Smooth muscle cell of the brain vasculature (primary cell): ENCODE measurements at regions not wholly inside any gene's neighbourhood (a gene's known extent, or its start where the extent isn't known, plus 50 kb on each side); places are given as distances from the start of the nearest gene placed in this dataset.
"Not testable (repeated sequence)": the region's sequence is repeated elsewhere in the genome, so short reads cannot be mapped to it uniquely, and the experiment has no call there.

Source experiments
- DNase-seq: peaks from one replicate; pipeline ENCODE4 v3.0.0-alpha.2; 2012; ENCODE audit warnings: low read depth, low spot score

DNA sequence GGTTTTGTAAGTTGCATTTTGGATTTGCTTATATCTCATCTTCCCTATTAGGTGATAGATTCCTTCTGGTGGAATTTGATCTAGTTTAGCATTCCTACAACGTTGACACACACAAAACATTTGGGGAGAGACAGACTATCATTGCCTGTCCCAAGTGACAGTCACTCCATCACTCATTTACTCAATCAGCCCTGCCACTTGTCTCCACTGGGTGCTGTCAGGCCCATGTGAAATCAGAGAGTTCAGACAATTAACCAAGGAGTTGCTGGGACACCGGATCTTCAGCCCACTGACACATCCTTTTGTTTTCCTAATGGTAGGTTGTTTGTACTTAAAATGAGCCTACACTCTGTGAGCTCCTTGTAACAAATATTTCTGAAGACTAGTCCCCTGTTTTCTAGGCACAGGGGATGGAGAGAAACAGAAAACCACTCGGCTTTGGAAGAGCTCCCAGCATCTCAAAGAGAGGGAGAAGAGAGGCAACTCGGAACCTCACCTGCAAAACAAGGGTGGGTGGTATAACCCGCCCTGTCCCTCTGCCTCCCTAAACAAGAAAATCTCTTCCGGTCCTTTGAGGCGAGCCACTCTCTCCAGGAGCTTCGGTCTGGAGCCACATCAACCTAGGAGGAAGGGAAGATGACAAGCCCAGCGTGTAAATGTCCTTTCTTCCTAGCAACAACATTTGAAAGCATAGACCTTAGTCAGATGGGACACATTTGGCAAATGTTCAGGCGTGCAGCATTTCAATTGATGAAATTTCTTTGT lies 440.9 kb upstream of the KLF12 start:
- DNase-seq = no peak

DNA sequence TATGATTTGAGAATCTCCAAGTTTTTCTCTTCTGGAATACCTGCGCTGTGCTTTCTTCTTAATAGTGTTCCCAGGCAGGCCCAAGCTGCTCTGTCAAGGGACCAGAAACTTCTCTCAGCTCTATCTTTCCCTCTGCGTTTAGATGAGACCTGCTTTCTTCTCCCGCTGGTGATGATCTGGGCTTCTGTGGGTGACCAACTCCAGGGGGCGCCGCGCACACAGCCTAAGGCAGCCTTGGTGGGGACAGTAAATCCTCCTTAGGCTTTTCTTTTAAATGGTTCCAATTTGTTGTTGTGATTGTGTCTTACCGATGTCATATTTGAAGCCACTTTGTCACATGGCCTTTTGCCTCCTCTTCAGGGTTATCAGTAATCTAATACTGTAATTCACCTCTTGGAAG lies 439.4 kb upstream of the KLF12 start:
- no peak for DNase-seq

DNA sequence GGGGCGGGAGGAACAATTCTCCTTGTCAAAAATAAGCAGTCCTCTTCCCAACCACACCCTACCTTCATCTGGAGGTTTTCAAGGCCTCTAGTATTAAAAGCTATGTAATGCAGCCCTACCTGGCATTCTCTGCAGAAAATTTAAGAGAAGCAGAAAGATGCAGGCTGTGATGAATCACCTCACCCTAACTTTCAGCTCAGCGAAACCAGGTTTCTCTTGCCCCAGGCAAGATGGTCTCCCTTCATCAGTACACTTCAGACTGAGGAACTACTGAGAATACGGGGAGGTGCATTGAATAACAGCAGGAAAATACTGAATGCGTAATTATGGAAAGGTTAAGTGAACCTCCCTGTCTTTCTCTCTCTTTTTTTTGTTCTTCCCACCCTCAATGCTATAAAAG lies 437.6 kb upstream of the KLF12 start:
- no peak for DNase-seq

DNA sequence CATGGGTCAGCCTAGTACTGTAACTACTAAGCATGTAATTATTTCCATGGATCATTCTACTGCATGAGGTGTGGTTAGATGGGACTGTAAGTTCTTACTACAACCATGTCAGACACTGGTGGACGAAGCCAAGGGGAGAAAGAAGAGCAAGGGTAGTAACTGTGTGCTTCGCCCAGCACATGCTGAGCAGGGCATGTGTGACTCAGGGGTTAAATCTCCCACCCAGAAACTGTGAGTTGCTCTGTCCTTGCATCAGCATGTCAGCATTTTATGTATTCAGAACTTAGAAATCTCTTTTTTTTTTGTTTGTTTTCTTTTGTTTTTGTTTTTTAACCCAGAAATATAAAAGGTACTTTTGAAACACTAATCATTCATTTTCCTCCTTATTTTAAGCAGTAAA lies 436.6 kb upstream of the KLF12 start:
- peak; percentile 41 for DNase-seq

DNA sequence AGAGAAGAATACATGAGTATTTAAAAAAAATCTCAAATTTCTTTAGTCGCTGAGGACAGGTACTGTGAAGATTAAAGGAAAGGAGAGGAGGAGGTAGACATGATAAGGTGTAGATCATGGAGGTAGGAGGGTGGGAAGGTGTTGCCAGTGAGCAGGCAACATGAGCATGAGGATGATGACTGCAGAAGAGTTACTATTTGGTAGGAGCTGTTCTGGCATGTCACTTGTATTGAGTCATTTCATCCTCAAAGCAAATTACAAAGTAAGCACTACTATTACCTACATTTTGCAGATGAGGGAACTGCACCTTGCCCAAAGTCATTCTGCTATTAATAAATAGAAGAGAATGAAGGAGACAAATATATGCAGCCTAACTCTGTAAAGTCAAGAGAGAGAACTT lies 435.8 kb upstream of the KLF12 start:
- DNase-seq = no peak

DNA sequence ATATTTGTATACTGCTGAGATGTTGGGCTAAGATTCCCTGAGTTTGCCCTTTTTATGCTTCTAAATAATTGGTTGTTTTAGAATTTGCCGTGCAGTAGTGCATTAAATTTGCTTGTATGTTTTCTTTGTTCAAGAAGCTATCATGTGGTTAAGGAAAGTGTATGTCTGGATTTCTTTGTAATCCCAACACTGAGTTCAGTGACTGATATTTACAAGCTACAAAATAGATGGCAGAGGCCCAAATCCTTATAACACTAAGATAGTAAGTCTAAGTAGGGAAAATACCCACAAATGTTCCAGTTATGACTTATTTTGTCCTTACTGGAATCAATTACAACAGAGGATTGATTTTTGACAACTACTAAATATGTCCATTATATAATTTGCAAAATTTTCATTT lies 435.0 kb upstream of the KLF12 start:
- DNase-seq = no peak

DNA sequence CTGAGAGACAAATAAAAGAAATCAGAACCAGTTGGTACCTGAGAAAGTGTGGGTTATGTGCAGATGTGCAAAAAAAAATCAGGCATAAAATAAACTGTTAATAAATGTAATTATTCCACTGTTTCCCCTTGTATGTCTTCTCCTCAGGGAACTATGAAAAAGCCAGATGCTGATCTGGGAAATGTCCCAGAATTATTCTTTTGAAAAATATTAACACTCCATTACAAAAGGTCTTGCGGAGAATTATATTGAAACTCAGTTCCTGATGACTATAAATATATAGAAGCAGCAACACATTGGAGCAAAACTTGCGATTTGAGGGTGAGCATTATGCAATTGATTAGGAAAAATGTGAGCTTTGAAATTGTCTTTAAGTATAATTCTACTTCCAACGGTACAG lies 433.3 kb upstream of the KLF12 start:
- DNase-seq = no peak

DNA sequence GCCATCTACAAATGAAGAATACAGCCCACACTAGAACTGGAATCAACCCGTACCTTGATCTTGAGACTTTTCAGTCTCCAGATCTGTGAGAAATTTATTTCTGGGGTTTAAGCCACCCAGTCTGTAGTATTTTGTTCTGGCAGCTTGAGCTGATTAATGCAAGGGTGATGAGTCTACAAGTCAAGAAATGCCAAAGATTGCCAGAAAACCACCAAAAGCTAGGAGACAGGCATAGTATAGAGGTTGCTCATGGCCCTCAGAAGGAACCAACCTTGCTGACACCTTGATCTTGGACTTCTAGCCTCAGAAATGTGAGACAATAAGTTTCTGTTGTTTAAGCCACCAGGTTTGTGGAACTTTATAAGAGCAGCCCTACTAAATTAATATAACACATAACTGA lies 428.2 kb upstream of the KLF12 start:
- DNase-seq = no peak

DNA sequence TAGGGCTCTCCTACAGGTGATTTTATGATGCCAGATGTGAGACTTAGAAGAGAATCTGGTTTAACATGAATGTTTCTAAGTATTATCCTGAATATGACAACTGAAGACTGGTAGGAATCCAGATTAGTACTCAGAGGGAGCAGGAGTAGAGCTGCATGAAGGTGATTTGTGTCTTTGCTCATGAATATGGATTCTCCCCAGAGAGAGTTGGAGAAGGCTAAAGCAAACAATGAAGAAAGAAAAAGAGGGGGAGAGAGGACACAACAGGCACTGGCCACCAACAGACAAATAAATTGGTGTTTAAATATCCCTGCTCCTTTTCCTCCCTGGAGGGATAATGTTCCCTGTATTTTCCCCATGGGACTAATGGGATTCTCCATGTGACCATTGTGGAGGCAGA lies 427.0 kb upstream of the KLF12 start:
- DNase-seq = no peak

DNA sequence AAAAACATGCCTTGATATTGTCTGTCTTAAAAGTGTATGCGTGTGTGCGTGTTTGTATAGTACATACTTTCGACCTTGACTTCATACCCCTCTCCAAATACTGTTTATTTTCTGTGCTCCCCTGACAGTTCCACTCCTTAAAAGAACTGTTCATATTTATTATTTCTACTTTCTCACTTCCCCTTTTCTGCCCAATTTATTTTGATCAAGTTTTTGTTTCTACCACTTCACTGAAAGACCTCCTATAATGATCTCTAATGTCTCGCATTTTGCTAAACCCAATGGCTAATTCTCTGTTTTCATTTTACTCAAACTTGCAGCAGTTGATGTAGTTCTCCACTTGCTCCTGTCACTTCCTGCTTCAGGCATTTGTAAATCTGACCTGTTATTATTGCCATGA lies 426.1 kb upstream of the KLF12 start:
- DNase-seq = no peak

DNA sequence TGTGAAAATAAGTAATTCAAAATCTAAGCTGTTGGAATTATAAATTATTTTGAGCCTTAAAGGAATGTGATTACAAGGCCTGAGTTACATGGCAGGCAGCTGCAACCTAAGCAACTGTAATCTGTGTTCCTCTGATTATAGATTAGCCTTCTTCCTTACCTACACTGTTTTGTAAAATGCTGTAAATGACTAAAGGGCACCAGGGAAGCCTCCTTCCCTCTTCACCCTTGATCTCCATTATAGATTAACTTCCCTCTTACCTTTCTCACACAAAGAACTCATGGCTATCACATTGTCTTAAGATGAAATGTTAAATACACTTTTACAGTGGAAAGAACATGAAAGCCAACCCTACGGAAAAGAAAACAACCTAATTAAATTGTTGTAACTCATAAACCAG lies 423.7 kb upstream of the KLF12 start:
- DNase-seq = no peak

DNA sequence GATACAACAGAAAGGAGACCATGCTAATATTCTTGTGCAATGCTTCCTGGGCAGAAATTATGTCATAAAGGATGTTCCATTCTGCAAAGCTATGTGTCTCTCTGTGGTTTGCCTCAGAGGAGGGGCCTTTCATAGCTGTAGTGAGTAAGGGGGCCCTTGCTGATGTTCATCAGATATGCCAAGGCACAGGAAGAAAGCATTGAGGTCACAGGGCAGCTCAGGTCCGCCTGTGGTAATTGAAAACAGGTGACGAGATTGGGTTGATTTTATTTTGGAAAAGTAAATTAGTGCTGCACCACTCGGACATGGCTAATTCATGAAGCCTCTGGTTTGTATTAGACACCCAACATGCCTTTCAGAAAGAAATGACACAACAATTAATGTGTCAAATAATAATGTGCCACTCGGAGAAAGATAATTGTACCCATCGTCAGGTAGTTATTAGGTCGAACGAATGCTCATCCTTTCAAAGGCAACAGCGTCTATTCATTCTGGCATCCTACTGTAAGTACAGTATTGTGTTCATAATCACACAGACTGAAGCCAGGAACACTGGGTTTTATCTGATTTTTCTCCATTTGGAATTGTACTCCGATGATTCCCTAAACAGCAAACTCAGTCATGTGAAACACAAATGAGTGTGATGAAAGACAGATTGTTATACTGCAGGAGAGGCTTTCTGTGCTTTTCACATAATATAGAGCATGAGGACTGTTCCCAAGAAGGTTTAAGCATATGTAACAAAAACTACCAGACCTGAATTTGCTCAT lies 421.6 kb upstream of the KLF12 start:
- DNase-seq = no peak

DNA sequence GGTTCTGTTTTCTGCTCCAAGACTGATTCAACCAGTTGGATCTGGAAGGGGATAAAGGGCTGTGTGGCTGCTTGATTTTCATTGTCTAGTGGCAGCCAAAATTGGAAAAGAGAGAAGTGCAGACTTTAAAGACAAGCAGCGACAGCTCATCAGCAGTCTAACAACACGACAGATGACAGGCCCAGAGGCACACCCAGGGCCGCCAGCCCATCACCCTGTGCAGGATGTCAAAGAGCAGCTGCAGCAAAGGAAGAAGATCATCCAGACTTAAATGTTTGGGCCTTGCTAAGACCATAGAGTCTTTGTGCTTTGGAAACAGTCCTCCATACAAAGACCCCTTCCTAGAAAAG lies 421.0 kb upstream of the KLF12 start:
- DNase-seq = no peak

DNA sequence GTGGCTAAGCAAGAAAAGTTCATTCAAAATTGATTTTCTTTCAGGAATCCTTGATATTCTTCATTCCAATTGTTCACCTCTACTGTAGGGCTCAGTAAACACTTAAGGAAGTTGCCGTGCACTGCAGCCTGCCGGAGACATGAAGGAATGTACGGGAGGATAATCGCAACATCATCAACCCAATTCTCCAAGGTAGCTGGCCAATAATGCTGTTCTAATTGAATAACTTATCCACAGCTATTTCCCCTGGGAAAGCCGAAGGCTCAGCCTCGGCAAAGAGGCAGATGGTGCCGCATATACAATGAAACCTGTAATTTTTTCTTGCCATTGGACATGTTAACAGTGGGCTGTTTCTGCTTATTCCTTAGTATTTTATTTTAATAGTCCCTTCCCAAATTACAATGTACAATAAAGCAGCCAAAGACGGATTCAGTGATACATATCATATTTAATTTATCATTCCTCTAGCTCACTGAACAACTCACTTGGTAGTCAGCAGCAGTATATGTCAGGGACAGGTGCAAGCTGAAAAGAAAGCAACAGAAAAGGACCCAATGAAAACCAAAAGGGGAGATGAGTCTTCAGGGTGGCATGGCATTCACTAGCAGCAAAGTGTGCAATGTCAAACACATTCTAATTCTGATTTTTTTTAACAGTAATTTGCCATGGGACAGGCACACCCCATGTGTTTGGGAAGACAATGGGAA lies 420.5 kb upstream of the KLF12 start:
- no peak for DNase-seq

DNA sequence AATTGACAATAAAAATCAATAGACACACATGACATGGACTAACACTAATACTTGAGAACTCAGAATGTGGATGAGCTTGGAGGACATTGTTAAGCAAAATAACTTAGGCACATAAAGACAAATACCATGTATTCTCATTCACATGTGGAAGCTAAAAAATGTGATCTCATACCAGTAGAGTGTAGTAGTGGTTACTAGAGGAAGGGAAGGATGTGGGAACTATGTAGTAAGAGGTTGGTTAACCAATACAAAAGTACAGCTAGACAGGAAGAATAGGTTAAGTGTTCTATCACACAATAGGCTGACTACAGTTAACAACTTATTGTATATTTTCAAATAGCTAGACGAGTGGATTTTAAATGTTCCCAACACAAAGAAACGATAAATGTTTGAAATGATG lies 415.8 kb upstream of the KLF12 start:
- no peak for DNase-seq

DNA sequence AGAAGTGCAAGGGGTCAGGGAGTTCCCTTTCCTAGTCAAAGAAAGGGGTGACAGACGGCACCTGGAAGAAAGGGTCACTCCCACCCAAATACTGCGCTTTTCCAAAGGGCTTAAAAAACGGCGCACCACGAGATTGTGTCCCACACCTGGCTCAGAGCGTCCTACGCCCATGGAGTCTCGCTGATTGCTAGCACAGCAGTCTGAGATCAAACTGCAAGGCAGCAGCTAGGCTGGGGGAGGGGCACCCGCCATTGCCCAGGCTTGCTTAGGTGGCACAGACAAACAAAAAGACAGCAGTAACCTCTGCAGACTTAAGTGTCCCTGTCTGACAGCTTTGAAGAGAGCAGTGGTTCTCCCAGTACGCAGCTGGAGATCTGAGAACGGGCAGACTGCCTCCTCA lies 402.4 kb upstream of the KLF12 start:
- not testable (repeated sequence) for DNase-seq

DNA sequence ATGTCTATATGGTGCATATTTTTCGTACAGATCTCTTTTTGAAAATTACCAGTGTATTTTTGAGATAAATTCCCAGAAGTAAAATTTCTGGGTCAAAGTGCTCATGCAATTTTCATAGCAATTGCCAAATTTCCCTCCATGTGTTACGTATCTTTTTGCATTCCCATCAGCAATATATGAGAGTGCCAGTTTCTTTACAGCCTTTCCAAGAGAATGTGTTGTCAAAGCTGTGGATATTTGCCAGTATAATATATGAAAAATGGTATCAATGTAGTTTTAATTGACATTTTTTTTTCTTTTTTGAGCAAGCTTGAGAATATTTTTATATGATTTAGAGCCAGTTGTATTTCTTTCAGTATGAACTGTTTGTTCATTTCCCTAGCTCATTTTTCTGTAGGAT lies 399.0 kb upstream of the KLF12 start:
- no peak for DNase-seq

DNA sequence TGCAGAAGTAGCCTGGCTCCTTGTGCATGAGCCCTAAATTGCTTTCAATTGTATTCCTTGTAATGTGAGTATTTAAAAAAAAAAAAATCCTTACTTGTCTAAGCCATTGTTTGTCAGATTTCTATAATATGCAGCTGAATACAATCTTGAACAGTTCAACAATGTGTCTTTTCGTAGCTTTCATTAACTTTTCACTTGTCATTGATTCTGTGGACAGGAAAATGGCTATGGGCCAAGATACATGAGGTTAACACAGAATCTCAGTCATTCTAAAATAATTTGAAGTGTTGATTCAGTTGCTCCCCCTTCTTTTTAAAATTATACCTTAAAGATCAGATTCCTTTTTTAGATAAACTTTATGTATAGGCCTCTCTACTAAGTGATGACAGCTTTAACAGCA lies 395.8 kb upstream of the KLF12 start:
- no peak for DNase-seq

DNA sequence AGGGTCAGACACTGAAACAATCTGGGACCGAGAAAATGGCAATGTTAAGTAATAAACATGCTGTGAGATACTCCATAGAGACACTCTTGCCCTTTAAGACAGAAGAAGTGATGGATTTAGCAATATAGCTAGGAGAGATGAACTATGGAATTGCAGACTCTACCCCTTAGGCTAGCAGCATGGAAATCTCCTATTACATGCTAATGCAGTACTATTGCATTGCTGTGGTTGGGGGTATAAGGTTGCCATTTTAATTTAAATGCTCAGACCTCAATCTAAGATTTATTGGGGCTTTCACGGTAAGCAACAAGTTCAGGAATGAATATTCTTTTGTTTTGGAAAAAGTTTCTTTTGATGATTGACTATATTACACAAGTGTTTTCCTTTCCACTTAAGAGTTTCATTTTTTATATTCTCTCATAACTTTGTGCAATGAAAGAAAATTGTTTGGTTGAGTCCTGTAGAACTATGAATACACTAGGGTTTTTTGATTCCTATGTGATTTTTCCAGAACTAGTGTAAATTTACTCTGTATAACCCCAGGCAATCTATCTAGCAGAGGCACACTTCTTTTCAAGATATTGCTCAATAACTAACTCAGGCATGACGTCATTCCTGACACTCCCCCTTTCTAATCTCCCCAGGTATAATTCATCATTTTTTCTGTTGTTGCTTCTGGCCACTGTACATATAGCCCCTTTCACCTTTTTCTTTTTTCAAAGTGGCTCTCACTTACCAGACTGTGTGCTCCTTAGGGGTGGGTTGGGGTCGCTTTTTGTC lies 394.7 kb upstream of the KLF12 start:
- no peak for DNase-seq

DNA sequence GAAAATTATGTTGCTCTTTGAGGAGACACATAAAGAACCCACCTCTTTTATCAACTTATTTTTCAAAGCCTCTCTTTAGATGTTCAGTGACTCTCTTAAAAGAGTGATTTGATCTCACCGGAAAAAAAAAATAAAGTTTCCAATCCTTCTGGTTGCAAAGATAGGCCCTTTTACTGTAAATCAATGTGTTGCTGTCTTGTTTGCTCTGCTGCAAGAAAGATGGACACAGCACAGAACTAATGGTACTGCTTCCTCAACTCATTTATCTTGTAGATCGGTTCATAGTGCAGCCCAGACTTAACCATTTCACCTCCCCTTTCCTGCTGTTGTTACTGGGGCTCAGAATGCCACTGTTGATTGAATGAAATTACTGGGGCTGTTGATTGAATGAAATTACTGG lies 388.9 kb upstream of the KLF12 start:
- no peak for DNase-seq

DNA sequence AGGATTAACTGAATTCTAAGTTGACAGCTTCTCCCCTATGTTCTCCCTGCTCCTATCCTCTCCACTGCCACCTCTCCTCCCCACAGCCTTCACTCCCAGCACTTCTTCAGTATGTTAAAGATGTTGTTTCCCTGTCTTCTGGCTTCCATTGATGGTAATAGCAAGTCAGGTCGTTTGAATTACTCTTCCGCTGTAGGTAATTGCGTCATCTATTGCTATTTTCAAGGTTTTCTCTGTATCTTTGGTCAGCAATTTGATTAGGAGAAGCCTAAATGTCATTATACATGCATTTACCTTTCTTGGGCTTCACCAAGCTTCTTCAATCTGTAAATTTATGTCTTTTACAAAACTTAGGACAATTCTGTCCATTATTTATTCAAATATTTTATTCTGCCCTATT lies 377.3 kb upstream of the KLF12 start:
- no peak for DNase-seq

DNA sequence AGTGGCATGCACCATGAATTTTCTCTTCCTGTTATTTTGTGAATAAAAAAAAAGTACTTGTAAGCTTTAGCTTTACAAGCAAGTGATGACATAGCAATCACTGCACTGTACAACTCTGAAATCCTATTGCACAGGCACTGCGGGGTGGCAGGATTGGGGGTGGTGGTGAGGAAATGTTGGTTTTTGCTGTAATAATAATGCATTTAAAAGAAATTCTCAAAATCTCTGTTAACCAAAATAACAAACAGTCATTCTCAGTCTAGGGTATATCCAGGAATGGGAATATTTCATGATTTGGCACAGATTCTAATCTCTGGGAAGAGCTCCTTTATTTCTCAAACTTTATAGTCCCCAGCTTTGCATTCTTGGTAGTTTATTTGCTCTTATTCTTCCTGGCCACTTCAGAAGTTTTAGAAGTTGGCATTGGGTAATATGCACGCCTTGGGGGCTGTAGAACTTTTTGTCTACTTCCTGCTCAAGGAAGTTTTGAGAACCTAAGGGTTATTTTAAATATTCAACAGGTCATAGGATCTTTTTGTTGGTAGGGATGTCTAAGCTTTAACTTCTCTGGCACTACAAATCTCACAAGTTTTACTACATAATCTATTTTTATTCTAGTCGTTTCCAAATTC lies 353.0 kb upstream of the KLF12 start:
- no peak for DNase-seq
